ENCODE measurements at regions not wholly inside any gene's neighbourhood (a gene's known extent, or its start where the extent isn't known, plus 50 kb on each side); places are given as distances from the start of the nearest gene placed in this dataset.

- in situ Hi-C loops (cut with MboI; ENCODE audit: low sequenced_read_pairs) = no loop called here
- dilution Hi-C loops (cut with HindIII; ENCODE audit: low sequenced_read_pairs, unreplicated experiment) = no loop called here
Observed at GRCh38 chr4:13174001-13174400, 310.1 kb downstream of the RAB28 start.

More at GRCh38 chr4:13174001-13174400, 310.1 kb downstream of the RAB28 start:
- DNase-seq (no peak), ATAC-seq (ENCODE audit: low read depth) (no peak)
- no peak for TF ChIP-seq POLR2A (IDR thresholded peaks at IDR 0.05; ENCODE audit: low read depth, low read length)
- TF ChIP-seq CEBPB (IDR thresholded peaks at IDR 0.05; ENCODE audit: low read depth, low read length) = no peak
- TF ChIP-seq FOS (IDR thresholded peaks at IDR 0.05; ENCODE audit: low read depth, low read length) = no peak
- TF ChIP-seq MXI1 (IDR thresholded peaks at IDR 0.05; ENCODE audit: borderline replicate concordance, low read depth, low read length) = no peak
- no peak for TF ChIP-seq CHD1 (IDR thresholded peaks at IDR 0.05; ENCODE audit: low read depth, low read length)
- no peak for TF ChIP-seq CTCF (conservative IDR thresholded peaks at IDR 0.05; ENCODE audit: low read depth, low read length)
- no peak for TF ChIP-seq RAD21 (IDR thresholded peaks at IDR 0.05; ENCODE audit: low read length)
- no peak for TF ChIP-seq MAFK (IDR thresholded peaks at IDR 0.05; ENCODE audit: low read depth, low read length)
- no peak for TF ChIP-seq RCOR1 (IDR thresholded peaks at IDR 0.05; ENCODE audit: insufficient replicate concordance, low read length)
- TF ChIP-seq ELK1 (IDR thresholded peaks at IDR 0.05; ENCODE audit: borderline replicate concordance, low read depth, low read length) = no peak
- no peak for TF ChIP-seq MAZ (IDR thresholded peaks at IDR 0.05; ENCODE audit: borderline replicate concordance, low read depth, low read length)
- no peak for TF ChIP-seq RFX5 (IDR thresholded peaks at IDR 0.05; ENCODE audit: low read depth, low read length)
- TF ChIP-seq BHLHE40 (IDR thresholded peaks at IDR 0.05; ENCODE audit: low read depth, low read length) = no peak
- no peak for TF ChIP-seq USF2 (IDR thresholded peaks at IDR 0.05; ENCODE audit: low read depth, low read length)
- TF ChIP-seq NFE2L2 (IDR thresholded peaks at IDR 0.05; ENCODE audit: low read depth, low read length) = no peak
- no peak for TF ChIP-seq SMC3 (IDR thresholded peaks at IDR 0.05; ENCODE audit: low read depth, low read length)
- no peak overlapping the region for H3K18ac ChIP-seq (ENCODE audit: low read depth, low read length)
- H3K4me3 ChIP-seq (ENCODE audit: insufficient read depth, low read depth, low read length) = no peak overlapping the region
- no peak overlapping the region for H3K23ac ChIP-seq (ENCODE audit: low read depth, low read length)
- no TSS peak for BruUV-seq (replicated peaks)
- intact Hi-C loops (cut with micrococcal nuclease) = no loop called here
- no peak overlapping the region for H2AK9ac ChIP-seq (replicated peaks; ENCODE audit: low read depth, low read length, poor library complexity)
- no peaks in the 10 kb centered on the region for H3K36me3 ChIP-seq (ENCODE audit: control insufficient read depth, insufficient read depth, low read length)
- H2AFZ ChIP-seq (replicated peaks; ENCODE audit: low read length, poor library complexity) = no peak overlapping the region
- no peaks in the 10 kb centered on the region for H4K20me1 ChIP-seq (ENCODE audit: insufficient read depth, low read length)
- no CpG with 5 or more reads among the region's 6 CpGs for WGBS, 2 experiments (ENCODE audit: extremely low coverage in 2 of 2, insufficient read length in 1 of 2)
- H4K5ac ChIP-seq (ENCODE audit: low read depth, low read length) = no peak overlapping the region
- no peak overlapping the region for H3K56ac ChIP-seq (ENCODE audit: extremely low read depth, insufficient read depth, low read length)
- POLR2A ChIA-PET (ENCODE audit: unreplicated experiment) = no interaction called here
- no peaks in the 10 kb centered on the region for H3K9me1 ChIP-seq (ENCODE audit: insufficient read depth, low read length)
- H3K4me1 ChIP-seq (ENCODE audit: control insufficient read depth, insufficient read depth, low read length) = no peaks in the 10 kb centered on the region
- no peak overlapping the region for H3K4me2 ChIP-seq (ENCODE audit: low read depth, low read length)
- no peak overlapping the region for H2AK5ac ChIP-seq (ENCODE audit: low read depth, low read length)
- H2BK15ac ChIP-seq (ENCODE audit: low read depth, low read length) = no peak overlapping the region
- no peak overlapping the region for H2BK5ac ChIP-seq (ENCODE audit: low read depth, low read length, poor library complexity, severe bottlenecking)
- no peak overlapping the region for H4K8ac ChIP-seq (ENCODE audit: low read depth in 2 of 2, low read length in 2 of 2)
- H3K4ac ChIP-seq (ENCODE audit: low read depth, low read length) = no peak overlapping the region
- no peak overlapping the region for H3K27ac ChIP-seq (ENCODE audit: insufficient read depth, low read length)
- no peak overlapping the region for H2BK120ac ChIP-seq (ENCODE audit: low read depth, low read length)
- H3K79me1 ChIP-seq (ENCODE audit: low read depth in 1 of 2, low read length in 2 of 2) = no peaks in the 10 kb centered on the region
- H3K27me3 ChIP-seq (ENCODE audit: control insufficient read depth, insufficient read depth, low read length) = no peaks in the 10 kb centered on the region
- no peak overlapping the region for H2BK20ac ChIP-seq (ENCODE audit: low read depth, low read length)
- no peak overlapping the region for H4K91ac ChIP-seq (ENCODE audit: insufficient read depth, low read depth, low read length)
- H3K14ac ChIP-seq (replicated peaks; ENCODE audit: low read depth, low read length) = no peak overlapping the region
- H3K9me3 ChIP-seq (ENCODE audit: control insufficient read depth, insufficient read depth, low read length) = peaks cover 18% of the 10 kb centered on the region
- no peak overlapping the region for H3K9ac ChIP-seq (ENCODE audit: low read depth, low read length)
- CTCF ChIA-PET = no interaction called here
